ENCODE measurements at regions not wholly inside any gene's neighbourhood (a gene's known extent, or its start where the extent isn't known, plus 50 kb on each side); places are given as distances from the start of the nearest gene placed in this dataset.

GRCh38 chr13:95496485-95496884 is 56.0 kb upstream of the CLDN10 start:
- no peak for DNase-seq (ENCODE audit: low read depth)

- DNase-seq (ENCODE audit: low read depth), result no peak
Observed at GRCh38 chr13:95497381-95497807, 55.1 kb upstream of the CLDN10 start.

DNA sequence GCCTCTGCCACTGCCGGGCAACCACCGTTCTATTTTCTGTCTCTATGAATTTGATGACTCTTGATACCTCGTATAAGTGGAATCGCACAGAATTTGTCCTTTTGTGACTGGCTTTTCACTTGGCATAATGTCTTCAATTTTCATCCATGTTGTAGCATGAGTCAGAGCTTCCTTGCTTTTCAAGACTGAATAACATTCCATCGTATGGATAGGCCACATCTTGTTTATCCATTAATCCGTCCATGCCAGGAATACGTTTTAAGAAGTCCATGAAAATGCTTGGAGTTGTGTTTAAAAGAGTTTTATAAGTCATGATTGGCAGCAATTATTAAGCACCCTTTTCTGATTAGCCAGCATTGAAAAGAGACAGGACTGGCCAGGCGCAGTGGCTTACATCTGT is 53.6 kb upstream of the CLDN10 start:
- DNase-seq (ENCODE audit: low read depth), result no peak

GRCh38 chr13:95499811-95500712 is 52.5 kb upstream of the CLDN10 start:
- no peak for DNase-seq (ENCODE audit: low read depth)

- DNase-seq (ENCODE audit: low read depth), result no peak
Observed at GRCh38 chr13:95502216-95502615, 50.3 kb upstream of the CLDN10 start.

Data from myocyte (in vitro differentiated cells).